ENCODE measurements at regions not wholly inside any gene's neighbourhood (a gene's known extent, or its start where the extent isn't known, plus 50 kb on each side); places are given as distances from the start of the nearest gene placed in this dataset.
"Not testable (repeated sequence)": the region's sequence is repeated elsewhere in the genome, so short reads cannot be mapped to it uniquely, and the experiment has no call there.

GRCh38 chr1:83274656-83275055, 724.3 kb downstream of the TTLL7 start:
- H3K9me3 ChIP-seq (replicated peaks); H3K4me1 ChIP-seq; H3K4me3 ChIP-seq; H3K27ac ChIP-seq (replicated peaks); DNase-seq; intact Hi-C loops (cut with micrococcal nuclease); H3K27me3 ChIP-seq (ENCODE audit: low read depth); H3K36me3 ChIP-seq: not testable (repeated sequence)

GRCh38 chr1:83272484-83272883, 726.4 kb downstream of the TTLL7 start:
- DNase-seq; H3K27me3 ChIP-seq (ENCODE audit: low read depth); intact Hi-C loops (cut with micrococcal nuclease); H3K36me3 ChIP-seq; H3K4me1 ChIP-seq; H3K27ac ChIP-seq (replicated peaks); H3K9me3 ChIP-seq (replicated peaks); H3K4me3 ChIP-seq: not testable (repeated sequence)

- intact Hi-C loops (cut with micrococcal nuclease); DNase-seq; H3K4me3 ChIP-seq; H3K36me3 ChIP-seq; H3K9me3 ChIP-seq (replicated peaks); H3K27ac ChIP-seq (replicated peaks); H3K27me3 ChIP-seq (ENCODE audit: low read depth); H3K4me1 ChIP-seq: not testable (repeated sequence)
Observed at GRCh38 chr1:83271834-83272233, 727.1 kb downstream of the TTLL7 start.

- H3K4me1 ChIP-seq; H3K27ac ChIP-seq (replicated peaks); intact Hi-C loops (cut with micrococcal nuclease); DNase-seq; H3K9me3 ChIP-seq (replicated peaks); H3K4me3 ChIP-seq; H3K36me3 ChIP-seq; H3K27me3 ChIP-seq (ENCODE audit: low read depth): not testable (repeated sequence)
Observed at GRCh38 chr1:83270801-83271200, 728.1 kb downstream of the TTLL7 start.

GRCh38 chr1:83263808-83264207, 735.1 kb downstream of the TTLL7 start:
- H3K9me3 ChIP-seq (replicated peaks); H3K4me1 ChIP-seq; H3K36me3 ChIP-seq; H3K27me3 ChIP-seq (ENCODE audit: low read depth); H3K27ac ChIP-seq (replicated peaks); DNase-seq; intact Hi-C loops (cut with micrococcal nuclease); H3K4me3 ChIP-seq: not testable (repeated sequence)

GRCh38 chr1:83251687-83252086, 747.2 kb downstream of the TTLL7 start:
- intact Hi-C loops (cut with micrococcal nuclease); H3K4me1 ChIP-seq; H3K4me3 ChIP-seq; H3K27ac ChIP-seq (replicated peaks); H3K36me3 ChIP-seq; DNase-seq; H3K27me3 ChIP-seq (ENCODE audit: low read depth): not testable (repeated sequence)
- H3K9me3 ChIP-seq (replicated peaks) = peaks cover 50% of the 10 kb centered on the region

GRCh38 chr1:83246780-83247179, 752.2 kb downstream of the TTLL7 start:
- H3K27me3 ChIP-seq (ENCODE audit: low read depth); intact Hi-C loops (cut with micrococcal nuclease); DNase-seq; H3K4me1 ChIP-seq; H3K36me3 ChIP-seq; H3K4me3 ChIP-seq; H3K27ac ChIP-seq (replicated peaks): not testable (repeated sequence)
- peaks cover 15% of the 10 kb centered on the region for H3K9me3 ChIP-seq (replicated peaks)

- H3K4me1 ChIP-seq; DNase-seq; H3K27ac ChIP-seq (replicated peaks); intact Hi-C loops (cut with micrococcal nuclease); H3K36me3 ChIP-seq; H3K27me3 ChIP-seq (ENCODE audit: low read depth); H3K4me3 ChIP-seq: not testable (repeated sequence)
- peaks cover 11% of the 10 kb centered on the region for H3K9me3 ChIP-seq (replicated peaks)
Observed at GRCh38 chr1:83244832-83245231, 754.1 kb downstream of the TTLL7 start.

- intact Hi-C loops (cut with micrococcal nuclease); H3K27me3 ChIP-seq (ENCODE audit: low read depth); H3K4me3 ChIP-seq; H3K27ac ChIP-seq (replicated peaks); DNase-seq; H3K4me1 ChIP-seq; H3K36me3 ChIP-seq: not testable (repeated sequence)
- peaks cover 11% of the 10 kb centered on the region for H3K9me3 ChIP-seq (replicated peaks)
Observed at GRCh38 chr1:83239568-83239967, 759.4 kb downstream of the TTLL7 start.

GRCh38 chr1:83238654-83239053, 760.3 kb downstream of the TTLL7 start:
- intact Hi-C loops (cut with micrococcal nuclease); DNase-seq: not testable (repeated sequence)

GRCh38 chr1:83219788-83220187, 779.1 kb downstream of the TTLL7 start:
- intact Hi-C loops (cut with micrococcal nuclease); H3K4me3 ChIP-seq; DNase-seq; H3K36me3 ChIP-seq; H3K9me3 ChIP-seq (replicated peaks); H3K4me1 ChIP-seq; H3K27ac ChIP-seq (replicated peaks); H3K27me3 ChIP-seq (ENCODE audit: low read depth): not testable (repeated sequence)

More at GRCh38 chr1:83238654-83239053, 760.3 kb downstream of the TTLL7 start:
- not testable (repeated sequence) for H3K27me3 ChIP-seq (ENCODE audit: low read depth); H3K4me3 ChIP-seq; H3K4me1 ChIP-seq; H3K36me3 ChIP-seq; H3K27ac ChIP-seq (replicated peaks)
- peaks cover 11% of the 10 kb centered on the region for H3K9me3 ChIP-seq (replicated peaks)

GRCh38 chr1:83218036-83218716, 780.8 kb downstream of the TTLL7 start:
- DNase-seq; H3K9me3 ChIP-seq (replicated peaks); H3K27ac ChIP-seq (replicated peaks); intact Hi-C loops (cut with micrococcal nuclease); H3K4me3 ChIP-seq; H3K4me1 ChIP-seq; H3K36me3 ChIP-seq; H3K27me3 ChIP-seq (ENCODE audit: low read depth): not testable (repeated sequence)

- H3K27me3 ChIP-seq (ENCODE audit: low read depth); H3K4me1 ChIP-seq; DNase-seq; H3K4me3 ChIP-seq; H3K9me3 ChIP-seq (replicated peaks); intact Hi-C loops (cut with micrococcal nuclease); H3K27ac ChIP-seq (replicated peaks); H3K36me3 ChIP-seq: not testable (repeated sequence)
Observed at GRCh38 chr1:83214317-83214716, 784.6 kb downstream of the TTLL7 start.

- intact Hi-C loops (cut with micrococcal nuclease); DNase-seq; H3K4me3 ChIP-seq; H3K4me1 ChIP-seq; H3K36me3 ChIP-seq; H3K27me3 ChIP-seq (ENCODE audit: low read depth); H3K27ac ChIP-seq (replicated peaks); H3K9me3 ChIP-seq (replicated peaks): not testable (repeated sequence)
Observed at GRCh38 chr1:83213648-83214047, 785.3 kb downstream of the TTLL7 start.

Measured in left ventricle myocardium inferior (tissue), 1 donor.